Colonic mucosa (tissue), 4 donors: ENCODE measurements at regions not wholly inside any gene's neighbourhood (a gene's known extent, or its start where the extent isn't known, plus 50 kb on each side); places are given as distances from the start of the nearest gene placed in this dataset.
A peak's percentile ranks its signal among the peaks of the same experiment; 100 is the strongest.
"Not testable (repeated sequence)": the region's sequence is repeated elsewhere in the genome, so short reads cannot be mapped to it uniquely, and the experiment has no call there.

Experiments
- DNase-seq: peaks from one replicate; pipeline ENCODE4 v3.0.0-alpha.2; 2020
- H3K27ac ChIP-seq: fragments of 200-600 bp; one replicate; pipeline ENCODE4 v1.8.0; 2021
- H3K27me3 ChIP-seq: fragments of 200-600 bp; one replicate; pipeline ENCODE4 v1.8.0; 2021
- H3K36me3 ChIP-seq: fragments of 200-600 bp; one replicate; pipeline ENCODE4 v1.8.0; 2021
- H3K4me1 ChIP-seq: fragments of 200-600 bp; one replicate; pipeline ENCODE4 v1.8.0; 2021; ENCODE audit warnings: mild to moderate bottlenecking
- H3K4me3 ChIP-seq: fragments of 200-600 bp; one replicate; pipeline ENCODE4 v1.8.0; 2021
- H3K9ac ChIP-seq, 2 donors: one replicate each; pipeline ENCODE4 v1.7.0; 2013; ENCODE audit warnings: control low read depth in 2 of 2, low read depth in 2 of 2, low read length in 2 of 2
- H3K9me3 ChIP-seq: fragments of 200-600 bp; one replicate; pipeline ENCODE4 v1.8.0; 2021
- intact Hi-C: fragments of 100-400 bp; cut with DNase I; formaldehyde crosslinking; loops from one replicate; pipeline ENCODE4 v1.14.1; 2022
- TF ChIP-seq, protein P1 (sequence below): fragments of 200-600 bp; IDR thresholded peaks from one replicate; pipeline ENCODE4 v1.8.0; 2022; ENCODE audit warnings: antibody characterized with exemption, mild to moderate bottlenecking
- donor health status: healthy.
- donor health status: DM: no; HTN: no; CAD: no.
- donor health status: DM: no; HTN: no; CAD: no.

DNA sequence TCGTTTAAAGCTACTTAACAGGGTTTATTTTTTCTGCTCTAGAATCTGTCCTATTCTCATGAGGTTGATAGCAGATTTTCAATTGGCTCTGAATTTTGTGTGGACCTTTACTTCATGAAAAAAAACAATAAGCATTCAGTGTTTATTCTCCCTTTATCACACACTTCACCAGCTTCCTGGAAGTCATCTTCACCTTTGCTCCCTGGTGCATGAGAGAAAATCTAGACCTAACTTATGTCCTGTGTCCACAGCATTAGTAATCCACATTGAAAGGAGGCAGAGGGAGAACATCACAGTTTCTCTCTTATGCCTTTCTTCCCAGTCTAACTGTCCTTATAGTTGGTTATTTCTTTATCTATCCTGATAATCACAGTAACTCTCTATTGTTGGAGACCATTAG, 316.1 kb downstream of the PTH2R start:
- Histone ChIP-seq H3K9ac (no peak overlapping the region), H3K4me1 (peaks cover 6% of the 10 kb centered on the region), H3K27ac (no peak overlapping the region), H3K9me3 (no peaks in the 10 kb centered on the region), H3K36me3 (no peaks in the 10 kb centered on the region), H3K27me3 (no peaks in the 10 kb centered on the region), H3K4me3 (no peak overlapping the region)
- intact Hi-C loops, result no loop called here
- peak; percentile 25 for DNase-seq
- TF ChIP-seq, protein P1, sequence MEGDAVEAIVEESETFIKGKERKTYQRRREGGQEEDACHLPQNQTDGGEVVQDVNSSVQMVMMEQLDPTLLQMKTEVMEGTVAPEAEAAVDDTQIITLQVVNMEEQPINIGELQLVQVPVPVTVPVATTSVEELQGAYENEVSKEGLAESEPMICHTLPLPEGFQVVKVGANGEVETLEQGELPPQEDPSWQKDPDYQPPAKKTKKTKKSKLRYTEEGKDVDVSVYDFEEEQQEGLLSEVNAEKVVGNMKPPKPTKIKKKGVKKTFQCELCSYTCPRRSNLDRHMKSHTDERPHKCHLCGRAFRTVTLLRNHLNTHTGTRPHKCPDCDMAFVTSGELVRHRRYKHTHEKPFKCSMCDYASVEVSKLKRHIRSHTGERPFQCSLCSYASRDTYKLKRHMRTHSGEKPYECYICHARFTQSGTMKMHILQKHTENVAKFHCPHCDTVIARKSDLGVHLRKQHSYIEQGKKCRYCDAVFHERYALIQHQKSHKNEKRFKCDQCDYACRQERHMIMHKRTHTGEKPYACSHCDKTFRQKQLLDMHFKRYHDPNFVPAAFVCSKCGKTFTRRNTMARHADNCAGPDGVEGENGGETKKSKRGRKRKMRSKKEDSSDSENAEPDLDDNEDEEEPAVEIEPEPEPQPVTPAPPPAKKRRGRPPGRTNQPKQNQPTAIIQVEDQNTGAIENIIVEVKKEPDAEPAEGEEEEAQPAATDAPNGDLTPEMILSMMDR, result no peak

DNA sequence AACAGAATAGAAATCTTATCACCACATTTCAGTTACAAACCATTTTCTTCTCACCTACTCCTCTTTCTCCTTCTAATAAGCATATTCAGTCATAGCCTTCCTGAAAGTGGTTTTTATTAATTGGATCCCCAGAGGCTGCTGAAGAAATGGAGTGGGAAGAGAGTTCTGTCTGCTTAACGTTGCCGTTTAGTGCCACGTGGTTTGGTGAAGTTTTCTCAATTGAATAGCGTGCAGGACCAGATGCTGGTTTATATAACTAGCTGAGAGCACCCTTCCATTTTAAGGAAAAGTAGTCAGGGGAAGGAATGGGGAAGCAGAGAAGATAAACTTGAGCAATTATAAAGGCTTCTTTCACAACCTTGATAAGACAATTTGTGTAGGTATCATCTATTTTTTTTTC, 318.7 kb downstream of the PTH2R start:
- no peak for DNase-seq
- Histone ChIP-seq H3K4me3 (no peak overlapping the region), H3K27ac (no peak overlapping the region), H3K27me3 (no peaks in the 10 kb centered on the region), H3K36me3 (no peaks in the 10 kb centered on the region), H3K9ac (no peak overlapping the region), H3K9me3 (no peaks in the 10 kb centered on the region), H3K4me1 (no peaks in the 10 kb centered on the region)
- intact Hi-C loops, result no loop called here
- TF ChIP-seq, protein P1, result no peak

DNA sequence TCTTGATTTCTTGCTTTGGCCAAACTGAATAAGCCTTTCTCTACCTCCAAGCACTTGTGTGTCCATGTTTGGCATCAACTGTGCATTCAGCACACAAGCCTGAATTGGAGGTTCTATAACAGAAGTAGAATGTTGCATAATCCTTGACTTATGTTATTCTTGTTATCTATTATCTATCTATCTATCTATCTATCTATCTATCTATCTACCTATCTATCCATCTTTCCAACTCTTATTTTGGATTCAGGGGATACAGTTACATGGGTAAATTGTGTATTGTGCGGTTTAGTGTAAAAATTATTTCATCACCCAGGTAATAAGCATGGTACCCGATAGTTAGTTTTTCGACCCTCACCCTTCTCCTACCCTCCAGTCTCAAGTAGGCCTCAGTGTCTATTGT, 319.6 kb downstream of the PTH2R start:
- H3K4me1 ChIP-seq, result no peaks in the 10 kb centered on the region
- H3K27me3 ChIP-seq, result no peaks in the 10 kb centered on the region
- intact Hi-C loops, result no loop called here
- H3K9ac ChIP-seq, result no peak overlapping the region
- no peak overlapping the region for H3K27ac ChIP-seq
- TF ChIP-seq, protein P1, result no peak
- DNase-seq, result no peak
- no peaks in the 10 kb centered on the region for H3K9me3 ChIP-seq
- H3K4me3 ChIP-seq, result no peak overlapping the region
- H3K36me3 ChIP-seq, result no peaks in the 10 kb centered on the region

DNA sequence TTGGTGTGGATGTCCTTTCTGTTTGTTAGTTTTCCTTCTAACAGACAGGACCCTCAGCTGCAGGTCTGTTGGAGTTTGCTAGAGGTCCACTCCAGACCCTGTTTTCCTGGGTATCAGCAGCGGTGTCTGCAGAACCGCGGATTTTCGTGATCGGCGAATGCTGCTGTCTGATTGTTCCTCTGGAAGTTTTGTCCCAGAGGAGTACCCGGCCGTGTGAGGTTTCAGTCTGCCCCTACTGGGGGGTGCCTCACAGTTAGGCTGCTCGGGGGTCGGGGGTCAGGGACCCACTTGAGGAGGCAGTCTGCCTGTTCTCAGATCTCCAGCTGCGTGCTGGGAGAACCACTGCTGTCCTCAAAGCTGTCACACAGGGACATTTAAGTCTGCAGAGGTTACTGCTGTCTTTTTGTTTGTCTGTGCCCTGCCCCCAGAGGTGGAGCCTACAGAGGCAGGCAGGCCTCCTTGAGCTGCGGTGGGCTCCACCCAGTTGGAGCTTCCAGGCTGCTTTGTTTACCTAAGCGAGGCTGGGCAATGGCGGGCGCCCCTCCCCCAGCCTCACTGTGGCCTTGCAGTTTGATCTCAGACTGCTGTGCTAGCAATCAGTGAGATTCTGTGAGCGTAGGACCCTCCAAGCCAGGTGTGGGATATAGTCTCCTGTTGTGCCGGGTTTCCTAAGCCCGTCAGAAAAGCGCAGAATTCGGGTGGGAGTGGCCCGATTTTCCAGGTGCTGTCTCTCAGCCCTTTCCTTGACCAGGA, 345.2 kb downstream of the PTH2R start:
- H3K27me3 ChIP-seq, H3K9me3 ChIP-seq, DNase-seq, H3K9ac ChIP-seq, H3K27ac ChIP-seq, intact Hi-C loops, H3K4me3 ChIP-seq, H3K36me3 ChIP-seq, H3K4me1 ChIP-seq: not testable (repeated sequence)

DNA sequence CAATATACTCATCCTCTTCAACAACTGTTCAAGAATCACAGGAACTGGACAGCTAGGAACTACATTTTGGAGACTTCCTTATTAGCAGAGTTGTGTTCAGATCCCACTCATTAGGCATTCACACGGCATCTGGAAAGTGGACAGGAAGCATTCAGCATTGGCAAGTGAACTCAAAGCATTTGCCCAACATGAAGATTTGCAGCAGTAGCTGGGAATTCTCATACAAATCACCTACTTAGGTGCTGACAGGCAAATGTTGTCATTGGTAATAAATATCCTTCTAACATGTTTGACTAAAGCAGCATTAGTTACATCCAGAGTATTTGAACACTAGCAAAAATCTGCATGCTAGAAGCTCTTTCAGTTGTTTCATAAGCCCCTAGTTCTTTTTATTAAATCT, 350.8 kb downstream of the PTH2R start:
- no peak overlapping the region for H3K4me3 ChIP-seq
- no peak for DNase-seq
- TF ChIP-seq, protein P1, result no peak
- H3K27ac ChIP-seq, result no peak overlapping the region
- no peak overlapping the region for H3K9ac ChIP-seq
- no peaks in the 10 kb centered on the region for H3K36me3 ChIP-seq
- intact Hi-C loops, result no loop called here
- H3K27me3 ChIP-seq, result no peaks in the 10 kb centered on the region
- no peaks in the 10 kb centered on the region for H3K9me3 ChIP-seq
- H3K4me1 ChIP-seq, result no peaks in the 10 kb centered on the region

DNA sequence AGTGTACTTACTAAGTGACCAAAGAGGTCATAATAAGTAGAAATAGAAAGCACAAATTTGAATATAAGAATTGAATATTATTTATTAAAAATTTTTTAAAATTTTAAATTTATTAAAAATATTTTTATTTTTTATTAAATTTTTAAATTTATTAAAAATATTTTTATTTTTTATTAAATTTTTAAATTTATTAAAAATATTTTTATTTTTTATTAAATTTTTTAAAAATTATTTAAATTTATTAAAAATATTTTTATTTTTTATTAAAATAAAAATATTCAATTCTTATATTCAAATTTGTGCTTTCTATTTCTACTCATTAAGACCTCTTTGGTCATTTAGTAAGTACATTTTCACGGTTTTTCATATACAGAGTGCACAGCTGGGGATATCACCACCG, 366.5 kb downstream of the PTH2R start:
- H3K4me3 ChIP-seq, H3K27ac ChIP-seq, H3K27me3 ChIP-seq, H3K9ac ChIP-seq, H3K4me1 ChIP-seq, H3K36me3 ChIP-seq, DNase-seq, H3K9me3 ChIP-seq, intact Hi-C loops: not testable (repeated sequence)
